ENCODE measurements at regions not wholly inside any gene's neighbourhood (a gene's known extent, or its start where the extent isn't known, plus 50 kb on each side); places are given as distances from the start of the nearest gene placed in this dataset.

DNA sequence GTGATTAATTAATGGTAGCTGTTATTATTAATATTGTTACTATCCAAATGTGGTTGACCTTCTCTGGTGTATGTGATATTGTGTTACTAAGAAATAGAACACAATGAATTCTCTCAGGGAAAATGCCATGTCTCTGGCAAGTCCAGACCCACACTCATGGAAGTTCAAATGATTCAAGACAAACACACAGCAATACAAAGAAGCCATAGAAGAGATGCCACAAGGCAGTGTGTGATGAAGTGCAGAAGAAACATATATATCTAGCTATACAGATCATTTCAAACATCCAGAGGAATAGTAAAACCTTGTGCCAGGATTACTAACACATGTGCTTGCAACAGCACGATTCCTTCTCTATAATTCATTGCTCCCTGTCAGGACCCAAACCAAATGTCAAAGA lies 93.1 kb upstream of the SOD3 start:
- Histone ChIP-seq H3K27ac (ENCODE audit: low read depth in 2 of 2, low read length in 1 of 2) (no peak overlapping the region), H3F3A (replicated peaks; ENCODE audit: insufficient read depth) (no peaks in the 10 kb centered on the region), H3K4me3 (ENCODE audit: low read depth in 2 of 2, low read length in 1 of 2) (no peak overlapping the region), H3K9ac (no peak overlapping the region), H3K4me2 (no peak overlapping the region), H3K9me2 (no peaks in the 10 kb centered on the region), H3K4me1 (ENCODE audit: control insufficient read depth in 1 of 2, insufficient read depth in 2 of 2, low read depth in 1 of 2, low read length in 1 of 2) (no peaks in the 10 kb centered on the region), H3K36me3 (replicated peaks in 1 of 2; ENCODE audit: control insufficient read depth in 1 of 2, insufficient read depth in 2 of 2, low read length in 1 of 2) (no peaks in the 10 kb centered on the region), H3K27me3 (ENCODE audit: insufficient read depth) (no peaks in the 10 kb centered on the region; the same call in 1 of the 2 replicates), H3K79me2 (ENCODE audit: insufficient read depth) (no peaks in the 10 kb centered on the region), H4K20me1 (ENCODE audit: insufficient read depth) (no peaks in the 10 kb centered on the region), H3K9me3 (no peaks in the 10 kb centered on the region), H2AFZ (ENCODE audit: low read depth) (no peak overlapping the region)
- ChIA-PET POLR2A (no interaction called here), CTCF (interaction anchor here (0.6 to 0.7 kb wide), 2 partner anchors 330 to 1933 kb away, joined by 3 read pairs; no protein-coding TSS in a partner anchor)
- no peak for DNase-seq
- TF ChIP-seq, protein P1, sequence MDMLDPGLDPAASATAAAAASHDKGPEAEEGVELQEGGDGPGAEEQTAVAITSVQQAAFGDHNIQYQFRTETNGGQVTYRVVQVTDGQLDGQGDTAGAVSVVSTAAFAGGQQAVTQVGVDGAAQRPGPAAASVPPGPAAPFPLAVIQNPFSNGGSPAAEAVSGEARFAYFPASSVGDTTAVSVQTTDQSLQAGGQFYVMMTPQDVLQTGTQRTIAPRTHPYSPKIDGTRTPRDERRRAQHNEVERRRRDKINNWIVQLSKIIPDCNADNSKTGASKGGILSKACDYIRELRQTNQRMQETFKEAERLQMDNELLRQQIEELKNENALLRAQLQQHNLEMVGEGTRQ (IDR thresholded peaks at IDR 0.05; ENCODE audit: borderline replicate concordance, low read depth, low read length): no peak
- no peak for TF ChIP-seq RAD21 (IDR thresholded peaks at IDR 0.05; ENCODE audit: low read length)
- no peak for TF ChIP-seq JUND (IDR thresholded peaks at IDR 0.05)
- no peak for TF ChIP-seq RXRA (IDR thresholded peaks at IDR 0.05; ENCODE audit: borderline replicate concordance, low read depth)
- TF ChIP-seq FOXM1 (IDR thresholded peaks at IDR 0.05; ENCODE audit: low read depth): no peak
- TF ChIP-seq, protein P2, sequence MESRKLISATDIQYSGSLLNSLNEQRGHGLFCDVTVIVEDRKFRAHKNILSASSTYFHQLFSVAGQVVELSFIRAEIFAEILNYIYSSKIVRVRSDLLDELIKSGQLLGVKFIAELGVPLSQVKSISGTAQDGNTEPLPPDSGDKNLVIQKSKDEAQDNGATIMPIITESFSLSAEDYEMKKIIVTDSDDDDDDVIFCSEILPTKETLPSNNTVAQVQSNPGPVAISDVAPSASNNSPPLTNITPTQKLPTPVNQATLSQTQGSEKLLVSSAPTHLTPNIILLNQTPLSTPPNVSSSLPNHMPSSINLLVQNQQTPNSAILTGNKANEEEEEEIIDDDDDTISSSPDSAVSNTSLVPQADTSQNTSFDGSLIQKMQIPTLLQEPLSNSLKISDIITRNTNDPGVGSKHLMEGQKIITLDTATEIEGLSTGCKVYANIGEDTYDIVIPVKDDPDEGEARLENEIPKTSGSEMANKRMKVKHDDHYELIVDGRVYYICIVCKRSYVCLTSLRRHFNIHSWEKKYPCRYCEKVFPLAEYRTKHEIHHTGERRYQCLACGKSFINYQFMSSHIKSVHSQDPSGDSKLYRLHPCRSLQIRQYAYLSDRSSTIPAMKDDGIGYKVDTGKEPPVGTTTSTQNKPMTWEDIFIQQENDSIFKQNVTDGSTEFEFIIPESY (IDR thresholded peaks at IDR 0.05; ENCODE audit: borderline replicate concordance, low read depth): no peak
- TF ChIP-seq MEF2A (IDR thresholded peaks at IDR 0.05; ENCODE audit: borderline replicate concordance, low read depth): no peak
- TF ChIP-seq YY1 (IDR thresholded peaks at IDR 0.05; ENCODE audit: low read depth): no peak
- TF ChIP-seq, protein P3, sequence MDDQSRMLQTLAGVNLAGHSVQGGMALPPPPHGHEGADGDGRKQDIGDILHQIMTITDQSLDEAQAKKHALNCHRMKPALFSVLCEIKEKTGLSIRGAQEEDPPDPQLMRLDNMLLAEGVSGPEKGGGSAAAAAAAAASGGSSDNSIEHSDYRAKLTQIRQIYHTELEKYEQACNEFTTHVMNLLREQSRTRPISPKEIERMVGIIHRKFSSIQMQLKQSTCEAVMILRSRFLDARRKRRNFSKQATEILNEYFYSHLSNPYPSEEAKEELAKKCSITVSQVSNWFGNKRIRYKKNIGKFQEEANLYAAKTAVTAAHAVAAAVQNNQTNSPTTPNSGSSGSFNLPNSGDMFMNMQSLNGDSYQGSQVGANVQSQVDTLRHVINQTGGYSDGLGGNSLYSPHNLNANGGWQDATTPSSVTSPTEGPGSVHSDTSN (IDR thresholded peaks at IDR 0.05): no peak
- TF ChIP-seq, protein P4, sequence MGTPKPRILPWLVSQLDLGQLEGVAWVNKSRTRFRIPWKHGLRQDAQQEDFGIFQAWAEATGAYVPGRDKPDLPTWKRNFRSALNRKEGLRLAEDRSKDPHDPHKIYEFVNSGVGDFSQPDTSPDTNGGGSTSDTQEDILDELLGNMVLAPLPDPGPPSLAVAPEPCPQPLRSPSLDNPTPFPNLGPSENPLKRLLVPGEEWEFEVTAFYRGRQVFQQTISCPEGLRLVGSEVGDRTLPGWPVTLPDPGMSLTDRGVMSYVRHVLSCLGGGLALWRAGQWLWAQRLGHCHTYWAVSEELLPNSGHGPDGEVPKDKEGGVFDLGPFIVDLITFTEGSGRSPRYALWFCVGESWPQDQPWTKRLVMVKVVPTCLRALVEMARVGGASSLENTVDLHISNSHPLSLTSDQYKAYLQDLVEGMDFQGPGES (IDR thresholded peaks at IDR 0.05; ENCODE audit: low read depth, low read length): no peak
- TF ChIP-seq NFIC (IDR thresholded peaks at IDR 0.05; ENCODE audit: borderline replicate concordance): no peak
- no peak for TF ChIP-seq SMC3 (IDR thresholded peaks at IDR 0.05; ENCODE audit: low read depth, low read length)
- no peak for TF ChIP-seq SIN3A (IDR thresholded peaks at IDR 0.05; ENCODE audit: borderline replicate concordance, low read depth, low read length)
- no peak for TF ChIP-seq CHD2 (IDR thresholded peaks at IDR 0.05; ENCODE audit: low read length, partially characterized antibody)
- no peak for TF ChIP-seq RCOR1 (IDR thresholded peaks at IDR 0.05; ENCODE audit: low read length)
- TF ChIP-seq RFX5 (IDR thresholded peaks at IDR 0.05; ENCODE audit: low read length): no peak
- no peak for TF ChIP-seq TAF1 (IDR thresholded peaks at IDR 0.05; ENCODE audit: borderline replicate concordance, low read depth, low read length)
- no peak for TF ChIP-seq NRF1 (IDR thresholded peaks at IDR 0.05; ENCODE audit: low read depth, low read length)
- WGBS (ENCODE audit: low lambda C conversion rate): 6% methylated on average over 1 of the region's 1 CpG

Measured in SK-N-SH (cell line).